ENCODE measurements at regions not wholly inside any gene's neighbourhood (a gene's known extent, or its start where the extent isn't known, plus 50 kb on each side); places are given as distances from the start of the nearest gene placed in this dataset.

GRCh38 chr2:2856723-2857415 lies 520.7 kb downstream of the EIPR1 start:
- H3K9me3 ChIP-seq (ENCODE audit: low read length), result no peaks in the 10 kb centered on the region
- no peaks in the 10 kb centered on the region for H3K27me3 ChIP-seq (ENCODE audit: insufficient read depth, low read length, poor library complexity, severe bottlenecking)
- H3K36me3 Mint-ChIP-seq, result no peaks in the 10 kb centered on the region
- DNase-seq, result no peak
- no peak overlapping the region for H3K27ac ChIP-seq (ENCODE audit: low read depth, low read length)
- peaks cover 0 to 2% of the 10 kb centered on the region in 2 donors for H3K27me3 Mint-ChIP-seq
- ChIA-PET CTCF (no interaction called here), POLR2A (no interaction called here)
- H3K4me1 ChIP-seq (ENCODE audit: insufficient read depth, low read length), result no peaks in the 10 kb centered on the region
- no peak overlapping the region for H3K4me3 ChIP-seq (ENCODE audit: low read length)
- no peaks in the 10 kb centered on the region for H3K4me1 Mint-ChIP-seq
- H3K9me3 Mint-ChIP-seq, result no peaks in the 10 kb centered on the region
- H3K27ac Mint-ChIP-seq, result no peak overlapping the region
- no peak overlapping the region for H3K4me3 Mint-ChIP-seq
- no peaks in the 10 kb centered on the region for H3K36me3 ChIP-seq (ENCODE audit: insufficient read depth, low read length)

GRCh38 chr2:2855297-2855696 lies 522.3 kb downstream of the EIPR1 start:
- Mint-ChIP-seq H3K27me3 (no peaks in the 10 kb centered on the region), H3K4me1 (no peaks in the 10 kb centered on the region), H3K9me3 (no peaks in the 10 kb centered on the region), H3K27ac (no peak overlapping the region), H3K4me3 (no peak overlapping the region), H3K36me3 (no peaks in the 10 kb centered on the region)
- POLR2A ChIA-PET, result no interaction called here
- Histone ChIP-seq H3K36me3 (ENCODE audit: insufficient read depth, low read length) (no peaks in the 10 kb centered on the region), H3K9me3 (ENCODE audit: low read length) (no peaks in the 10 kb centered on the region), H3K27ac (ENCODE audit: low read depth, low read length) (no peak overlapping the region), H3K4me1 (ENCODE audit: insufficient read depth, low read length) (no peaks in the 10 kb centered on the region), H3K4me3 (ENCODE audit: low read length) (no peak overlapping the region), H3K27me3 (ENCODE audit: insufficient read depth, low read length, poor library complexity, severe bottlenecking) (no peaks in the 10 kb centered on the region)
- no peak for DNase-seq
- CTCF ChIA-PET, result no interaction called here

GRCh38 chr2:2853346-2853745 lies 522.3 kb upstream of the MYT1L start:
- Mint-ChIP-seq H3K9me3 (no peaks in the 10 kb centered on the region), H3K36me3 (no peaks in the 10 kb centered on the region)
- CTCF ChIA-PET, result no interaction called here

GRCh38 chr2:2851806-2852777 lies 521.0 kb upstream of the MYT1L start:
- H3K4me3 Mint-ChIP-seq, result no peak overlapping the region
- H3K36me3 Mint-ChIP-seq, result no peaks in the 10 kb centered on the region
- no peak overlapping the region for H3K27ac Mint-ChIP-seq
- no peaks in the 10 kb centered on the region for H3K27me3 ChIP-seq (ENCODE audit: insufficient read depth, low read length, poor library complexity, severe bottlenecking)
- H3K36me3 ChIP-seq (ENCODE audit: insufficient read depth, low read length), result no peaks in the 10 kb centered on the region
- H3K4me1 ChIP-seq (ENCODE audit: insufficient read depth, low read length), result no peaks in the 10 kb centered on the region
- DNase-seq, result no peak
- H3K4me3 ChIP-seq (ENCODE audit: low read length), result no peak overlapping the region
- ChIA-PET CTCF (no interaction called here), POLR2A (no interaction called here)
- no peaks in the 10 kb centered on the region for H3K9me3 ChIP-seq (ENCODE audit: low read length)
- no peaks in the 10 kb centered on the region for H3K9me3 Mint-ChIP-seq
- H3K27ac ChIP-seq (ENCODE audit: low read depth, low read length), result no peak overlapping the region
- no peaks in the 10 kb centered on the region for H3K27me3 Mint-ChIP-seq
- H3K4me1 Mint-ChIP-seq, result no peaks in the 10 kb centered on the region

More at GRCh38 chr2:2853346-2853745, 522.3 kb upstream of the MYT1L start:
- POLR2A ChIA-PET, result no interaction called here
- no peak overlapping the region for H3K4me3 Mint-ChIP-seq
- no peak overlapping the region for H3K27ac Mint-ChIP-seq
- H3K4me3 ChIP-seq (ENCODE audit: low read length), result no peak overlapping the region
- no peak for DNase-seq
- H3K9me3 ChIP-seq (ENCODE audit: low read length), result no peaks in the 10 kb centered on the region
- no peaks in the 10 kb centered on the region for H3K4me1 Mint-ChIP-seq
- H3K27me3 Mint-ChIP-seq, result no peaks in the 10 kb centered on the region
- H3K4me1 ChIP-seq (ENCODE audit: insufficient read depth, low read length), result no peaks in the 10 kb centered on the region
- H3K27ac ChIP-seq (ENCODE audit: low read depth, low read length), result no peak overlapping the region
- no peaks in the 10 kb centered on the region for H3K27me3 ChIP-seq (ENCODE audit: insufficient read depth, low read length, poor library complexity, severe bottlenecking)
- H3K36me3 ChIP-seq (ENCODE audit: insufficient read depth, low read length), result no peaks in the 10 kb centered on the region

- no peak for DNase-seq
- H3K9me3 Mint-ChIP-seq, result no peaks in the 10 kb centered on the region
- Histone ChIP-seq H3K9me3 (ENCODE audit: low read length) (no peaks in the 10 kb centered on the region), H3K36me3 (ENCODE audit: insufficient read depth, low read length) (no peaks in the 10 kb centered on the region), H3K27me3 (ENCODE audit: insufficient read depth, low read length, poor library complexity, severe bottlenecking) (no peaks in the 10 kb centered on the region), H3K4me3 (ENCODE audit: low read length) (no peak overlapping the region), H3K27ac (ENCODE audit: low read depth, low read length) (no peak overlapping the region), H3K4me1 (ENCODE audit: insufficient read depth, low read length) (no peaks in the 10 kb centered on the region)
- H3K4me3 Mint-ChIP-seq, result no peak overlapping the region
- ChIA-PET POLR2A (no interaction called here), CTCF (no interaction called here)
- H3K4me1 Mint-ChIP-seq, result no peaks in the 10 kb centered on the region
- H3K36me3 Mint-ChIP-seq, result no peaks in the 10 kb centered on the region
- no peak overlapping the region for H3K27ac Mint-ChIP-seq
- no peaks in the 10 kb centered on the region for H3K27me3 Mint-ChIP-seq
Measured at GRCh38 chr2:2851316-2851715, 520.2 kb upstream of the MYT1L start.

- ChIA-PET POLR2A (no interaction called here), CTCF (no interaction called here)
- Mint-ChIP-seq H3K27me3 (no peaks in the 10 kb centered on the region), H3K27ac (no peak overlapping the region), H3K4me1 (no peaks in the 10 kb centered on the region), H3K4me3 (no peak overlapping the region), H3K36me3 (no peaks in the 10 kb centered on the region), H3K9me3 (no peaks in the 10 kb centered on the region)
- no peaks in the 10 kb centered on the region for H3K27me3 ChIP-seq (ENCODE audit: insufficient read depth, low read length, poor library complexity, severe bottlenecking)
- no peak overlapping the region for H3K27ac ChIP-seq (ENCODE audit: low read depth, low read length)
- H3K36me3 ChIP-seq (ENCODE audit: insufficient read depth, low read length), result no peaks in the 10 kb centered on the region
- no peaks in the 10 kb centered on the region for H3K4me1 ChIP-seq (ENCODE audit: insufficient read depth, low read length)
- DNase-seq, result no peak
- H3K4me3 ChIP-seq (ENCODE audit: low read length), result no peak overlapping the region
- no peaks in the 10 kb centered on the region for H3K9me3 ChIP-seq (ENCODE audit: low read length)
Measured at GRCh38 chr2:2850859-2851258, 519.8 kb upstream of the MYT1L start.

- H3K27ac Mint-ChIP-seq, result no peak overlapping the region
- no peak for DNase-seq
- ChIA-PET CTCF (no interaction called here), POLR2A (no interaction called here)
- H3K36me3 ChIP-seq (ENCODE audit: insufficient read depth, low read length), result no peaks in the 10 kb centered on the region
- H3K9me3 Mint-ChIP-seq, result no peaks in the 10 kb centered on the region
- H3K4me1 ChIP-seq (ENCODE audit: insufficient read depth, low read length), result no peaks in the 10 kb centered on the region
- H3K27me3 ChIP-seq (ENCODE audit: insufficient read depth, low read length, poor library complexity, severe bottlenecking), result no peaks in the 10 kb centered on the region
- H3K4me1 Mint-ChIP-seq, result no peaks in the 10 kb centered on the region
- H3K36me3 Mint-ChIP-seq, result no peaks in the 10 kb centered on the region
- no peak overlapping the region for H3K27ac ChIP-seq (ENCODE audit: low read depth, low read length)
- no peaks in the 10 kb centered on the region for H3K27me3 Mint-ChIP-seq
- H3K4me3 Mint-ChIP-seq, result no peak overlapping the region
- no peaks in the 10 kb centered on the region for H3K9me3 ChIP-seq (ENCODE audit: low read length)
- no peak overlapping the region for H3K4me3 ChIP-seq (ENCODE audit: low read length)
Measured at GRCh38 chr2:2850218-2850755, 519.2 kb upstream of the MYT1L start.

- CTCF ChIA-PET, result no interaction called here
- Histone ChIP-seq H3K27ac (ENCODE audit: low read depth, low read length) (no peak overlapping the region), H3K27me3 (ENCODE audit: insufficient read depth, low read length, poor library complexity, severe bottlenecking) (no peaks in the 10 kb centered on the region), H3K9me3 (ENCODE audit: low read length) (no peaks in the 10 kb centered on the region), H3K4me3 (ENCODE audit: low read length) (no peak overlapping the region), H3K36me3 (ENCODE audit: insufficient read depth, low read length) (no peaks in the 10 kb centered on the region), H3K4me1 (ENCODE audit: insufficient read depth, low read length) (no peaks in the 10 kb centered on the region)
- no peak for DNase-seq
- H3K4me3 Mint-ChIP-seq, result no peak overlapping the region
- no peak overlapping the region for H3K27ac Mint-ChIP-seq
- H3K9me3 Mint-ChIP-seq, result no peaks in the 10 kb centered on the region
- H3K4me1 Mint-ChIP-seq, result no peaks in the 10 kb centered on the region
- POLR2A ChIA-PET, result no interaction called here
- no peaks in the 10 kb centered on the region for H3K36me3 Mint-ChIP-seq
- H3K27me3 Mint-ChIP-seq, result no peaks in the 10 kb centered on the region
Measured at GRCh38 chr2:2849464-2850217, 518.6 kb upstream of the MYT1L start.
